Left ventricle myocardium superior (tissue), 1 donor: ENCODE measurements at regions not wholly inside any gene's neighbourhood (a gene's known extent, or its start where the extent isn't known, plus 50 kb on each side); places are given as distances from the start of the nearest gene placed in this dataset.
A peak's percentile ranks its signal among the peaks of the same experiment; 100 is the strongest.

Source experiments
- ATAC-seq: fragments of 200-7000 bp; cut with Tn5 transposase; one replicate; pipeline ENCODE4 v1.9.1; 2020; ENCODE audit warnings: mild to moderate bottlenecking, moderate library complexity
- DNase-seq: peaks from one replicate; pipeline ENCODE4 v3.0.0-alpha.2; 2020
- intact Hi-C: fragments of 100-400 bp; cut with micrococcal nuclease; formaldehyde crosslinking; loops from one replicate; pipeline ENCODE4 v1.11.0; 2022
- donor health status: DM: no; HTN: yes; CAD: no; lungs with severe emphysema.

DNA sequence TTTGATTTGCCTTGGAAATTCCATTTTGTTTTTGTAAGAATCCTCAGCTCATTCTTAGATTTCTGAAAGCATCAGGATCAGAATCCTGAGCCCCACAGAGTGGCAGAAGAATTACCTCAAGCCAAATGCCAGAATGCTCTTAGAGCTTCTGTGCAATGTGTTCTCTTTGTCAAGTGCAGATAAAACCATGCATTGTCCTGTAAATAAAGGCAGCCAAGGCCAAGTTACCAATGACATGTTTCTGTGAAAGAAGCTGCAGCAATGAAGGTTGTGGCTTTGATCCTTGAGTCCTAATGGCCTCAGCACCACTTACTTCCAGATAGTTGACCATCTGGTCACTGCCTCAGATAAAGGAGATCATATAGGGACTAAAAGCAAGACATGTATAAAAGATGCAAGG, 343.3 kb upstream of the AKR1E2 start:
- DNase-seq: no peak
- intact Hi-C loops: no loop called here
- peak; percentile 47 for ATAC-seq

DNA sequence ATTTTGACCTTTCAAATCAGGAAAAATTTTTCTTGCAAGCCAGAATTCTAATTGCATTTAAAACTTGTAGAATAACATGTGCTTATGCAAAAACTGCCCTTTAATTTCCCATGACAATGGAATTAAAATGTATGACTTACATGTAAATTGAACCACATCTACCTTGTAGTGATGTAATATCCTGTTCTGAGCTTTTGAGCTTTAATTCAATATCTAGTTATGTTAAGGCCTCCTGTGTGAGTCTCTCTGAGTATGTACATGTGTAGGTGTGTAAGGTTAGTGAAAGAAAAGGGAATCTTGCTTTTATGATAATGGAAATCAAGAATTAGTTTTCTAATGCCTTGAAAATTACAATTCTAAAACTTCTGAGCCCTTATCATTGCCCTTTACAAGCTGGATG, 344.8 kb upstream of the AKR1E2 start:
- intact Hi-C loops: no loop called here
- no peak for ATAC-seq
- no peak for DNase-seq

- intact Hi-C loops: no loop called here
- ATAC-seq (no peak), DNase-seq (no peak)
Observed at GRCh38 chr10:4479342-4479741, 346.7 kb upstream of the AKR1E2 start.

- intact Hi-C loops: no loop called here
- ATAC-seq (no peak), DNase-seq (no peak)
Observed at GRCh38 chr10:4477664-4478063, 348.3 kb upstream of the AKR1E2 start.

DNA sequence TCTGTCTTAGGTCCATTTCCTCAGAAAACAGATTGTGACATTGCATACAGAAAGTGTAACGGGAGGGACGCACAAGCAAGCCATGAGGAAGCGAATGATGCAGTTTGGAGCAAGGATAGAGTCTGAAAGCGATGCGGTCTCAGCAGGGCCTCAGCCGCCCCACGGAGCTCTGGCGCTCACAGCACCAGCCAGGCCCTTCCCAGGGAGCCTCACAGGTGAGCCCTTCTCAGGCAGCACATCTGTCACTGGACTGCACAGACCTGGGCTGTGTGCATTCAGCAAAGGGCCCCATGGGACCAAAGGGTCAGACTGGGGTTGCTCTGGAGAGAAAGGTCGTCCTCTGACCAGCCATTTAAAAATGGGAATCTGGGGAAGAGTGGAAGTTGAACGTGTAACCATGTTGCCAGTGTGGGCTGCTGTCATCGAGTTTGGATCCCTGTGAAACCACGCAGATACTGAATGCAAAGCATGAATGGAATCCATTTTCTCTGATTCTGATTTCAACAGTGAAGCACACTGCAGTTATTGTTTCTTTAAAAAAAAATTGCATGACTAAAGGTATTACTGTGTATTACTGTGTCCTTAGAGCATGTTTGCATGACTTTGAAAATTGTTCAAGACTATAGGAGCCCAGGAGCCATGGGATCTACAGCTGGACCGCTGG, 350.0 kb upstream of the AKR1E2 start:
- ATAC-seq (no peak), DNase-seq (no peak)
- intact Hi-C loops: no loop called here

- ATAC-seq (no peak), DNase-seq (no peak)
- intact Hi-C loops: no loop called here
Observed at GRCh38 chr10:4474829-4475228, 351.2 kb upstream of the AKR1E2 start.

DNA sequence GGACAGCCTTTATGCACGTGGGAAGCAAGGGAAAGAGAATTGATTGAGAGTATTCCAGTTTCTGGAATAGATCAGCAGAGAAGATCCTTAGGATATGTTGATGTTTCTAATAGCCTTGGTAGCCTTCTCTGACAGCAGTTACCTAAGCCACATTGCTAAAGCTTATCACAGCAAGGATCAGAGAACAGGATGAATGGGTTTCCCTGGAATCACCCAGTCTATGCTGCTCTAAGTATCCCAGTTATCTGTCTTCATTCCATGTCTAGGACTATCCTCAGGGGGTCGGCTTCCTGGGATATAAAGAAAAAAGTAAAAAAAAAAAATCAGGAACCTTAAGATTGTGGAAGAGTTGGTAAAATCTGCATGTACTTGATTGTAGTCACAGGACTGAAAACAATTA, 352.0 kb upstream of the AKR1E2 start:
- DNase-seq (no peak), ATAC-seq (no peak)
- intact Hi-C loops: no loop called here

DNA sequence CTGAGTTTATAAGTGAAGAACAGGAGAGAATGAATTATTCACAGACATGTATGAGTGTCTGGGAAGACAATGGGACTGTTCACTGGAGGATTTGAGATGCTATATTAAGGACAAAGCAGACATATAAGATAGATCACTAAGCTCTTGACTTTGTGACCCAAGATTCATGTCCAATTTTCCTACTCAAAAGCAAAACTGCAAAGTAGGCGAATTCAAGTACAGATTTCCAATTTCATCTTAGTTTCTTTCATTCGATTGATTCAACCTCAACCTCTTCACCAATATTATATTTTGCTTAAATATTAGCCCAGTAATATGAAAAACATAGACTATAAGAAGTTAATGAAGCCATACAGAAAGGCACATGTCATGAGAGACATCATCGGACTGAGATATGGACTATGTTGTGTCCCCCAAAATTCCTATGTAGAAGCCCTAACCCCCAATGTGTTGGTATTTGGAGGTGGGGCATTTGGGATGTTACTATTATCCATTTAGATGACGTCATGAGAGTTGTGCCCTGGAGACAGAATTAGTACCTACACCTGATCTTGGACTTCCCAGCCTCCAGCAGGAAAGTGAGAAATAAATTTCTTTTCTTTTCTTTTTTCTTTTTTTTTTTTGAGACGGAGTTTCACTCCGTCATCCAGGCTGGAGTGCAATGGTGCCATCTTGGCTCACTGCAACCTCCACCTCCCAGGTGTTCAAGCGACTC, 353.7 kb upstream of the AKR1E2 start:
- intact Hi-C loops: no loop called here
- DNase-seq: no peak
- ATAC-seq: no peak

- intact Hi-C loops: no loop called here
- ATAC-seq (no peak), DNase-seq (no peak)
Observed at GRCh38 chr10:4470231-4470835, 355.7 kb upstream of the AKR1E2 start.

DNA sequence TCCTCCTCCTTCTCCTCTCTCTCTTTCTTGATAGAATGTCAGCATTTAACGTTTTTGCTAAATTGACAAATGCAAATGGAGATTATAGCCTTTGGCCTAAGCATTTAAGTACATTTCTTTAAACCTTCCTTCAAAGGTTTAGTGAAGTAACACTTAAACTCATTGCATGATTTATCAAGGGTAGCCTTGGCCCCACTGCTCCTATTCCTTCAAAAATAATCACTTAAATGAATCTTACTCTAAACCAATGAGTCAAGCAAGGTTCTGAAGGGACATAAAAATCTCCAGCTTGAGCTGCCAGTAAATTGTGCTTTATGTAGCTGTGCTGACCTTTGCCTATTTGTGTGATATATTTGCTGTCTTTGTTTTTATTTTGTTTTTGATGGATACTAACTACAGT, 358.5 kb upstream of the AKR1E2 start:
- DNase-seq: no peak
- intact Hi-C loops: no loop called here
- no peak for ATAC-seq

DNA sequence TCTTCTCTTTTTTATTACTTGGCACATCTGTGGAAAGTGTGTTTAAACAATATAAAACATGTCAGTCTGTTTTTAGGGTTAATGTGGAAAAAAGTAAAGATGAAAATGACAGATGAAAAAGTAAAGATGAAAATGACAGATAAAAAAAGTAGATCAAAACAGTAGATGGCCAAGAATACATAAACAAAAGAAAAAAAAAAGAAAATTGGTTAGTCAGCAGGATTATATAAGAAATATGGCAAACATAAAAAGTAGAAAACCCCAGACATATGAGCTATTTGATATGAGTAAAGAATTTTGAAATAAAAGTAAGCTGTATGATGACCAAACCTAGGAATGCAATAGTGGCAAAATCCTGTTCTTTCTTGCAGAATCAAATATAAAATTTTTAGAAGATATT, 365.7 kb upstream of the AKR1E2 start:
- ATAC-seq (no peak), DNase-seq (no peak)
- intact Hi-C loops: no loop called here

GRCh38 chr10:4459531-4459930, 366.5 kb upstream of the AKR1E2 start:
- intact Hi-C loops: no loop called here
- DNase-seq: no peak
- ATAC-seq: no peak

GRCh38 chr10:4457597-4457996, 368.4 kb upstream of the AKR1E2 start:
- DNase-seq: no peak
- intact Hi-C loops: no loop called here
- ATAC-seq: no peak

- no peak for DNase-seq
- intact Hi-C loops: no loop called here
- no peak for ATAC-seq
Observed at GRCh38 chr10:4456776-4457175, 369.2 kb upstream of the AKR1E2 start.

GRCh38 chr10:4456279-4456678, 369.7 kb upstream of the AKR1E2 start:
- no peak for ATAC-seq
- intact Hi-C loops: no loop called here
- DNase-seq: no peak

GRCh38 chr10:4453950-4454349, 372.1 kb upstream of the AKR1E2 start:
- no peak for ATAC-seq
- DNase-seq: no peak
- intact Hi-C loops: no loop called here

DNA sequence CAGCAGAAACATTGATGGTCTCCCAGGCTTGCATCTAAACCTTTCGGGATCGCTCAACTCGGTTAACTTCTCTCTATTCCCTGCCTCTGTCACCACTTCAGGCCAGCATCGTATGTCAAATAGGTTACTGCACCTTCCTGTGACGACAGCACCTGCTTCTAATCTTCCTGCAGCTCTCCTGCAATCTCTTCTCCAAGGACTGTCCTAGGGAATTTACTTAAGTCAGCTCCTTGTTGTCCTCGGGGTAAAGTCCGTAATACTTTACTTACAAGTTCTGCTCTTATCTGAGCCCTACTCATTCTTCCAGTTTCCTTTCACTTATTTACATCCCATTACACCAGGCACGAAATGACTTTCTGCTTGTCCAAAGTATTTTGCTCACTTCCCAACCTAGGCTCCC, 372.7 kb upstream of the AKR1E2 start:
- ATAC-seq: no peak
- intact Hi-C loops: no loop called here
- DNase-seq: no peak

DNA sequence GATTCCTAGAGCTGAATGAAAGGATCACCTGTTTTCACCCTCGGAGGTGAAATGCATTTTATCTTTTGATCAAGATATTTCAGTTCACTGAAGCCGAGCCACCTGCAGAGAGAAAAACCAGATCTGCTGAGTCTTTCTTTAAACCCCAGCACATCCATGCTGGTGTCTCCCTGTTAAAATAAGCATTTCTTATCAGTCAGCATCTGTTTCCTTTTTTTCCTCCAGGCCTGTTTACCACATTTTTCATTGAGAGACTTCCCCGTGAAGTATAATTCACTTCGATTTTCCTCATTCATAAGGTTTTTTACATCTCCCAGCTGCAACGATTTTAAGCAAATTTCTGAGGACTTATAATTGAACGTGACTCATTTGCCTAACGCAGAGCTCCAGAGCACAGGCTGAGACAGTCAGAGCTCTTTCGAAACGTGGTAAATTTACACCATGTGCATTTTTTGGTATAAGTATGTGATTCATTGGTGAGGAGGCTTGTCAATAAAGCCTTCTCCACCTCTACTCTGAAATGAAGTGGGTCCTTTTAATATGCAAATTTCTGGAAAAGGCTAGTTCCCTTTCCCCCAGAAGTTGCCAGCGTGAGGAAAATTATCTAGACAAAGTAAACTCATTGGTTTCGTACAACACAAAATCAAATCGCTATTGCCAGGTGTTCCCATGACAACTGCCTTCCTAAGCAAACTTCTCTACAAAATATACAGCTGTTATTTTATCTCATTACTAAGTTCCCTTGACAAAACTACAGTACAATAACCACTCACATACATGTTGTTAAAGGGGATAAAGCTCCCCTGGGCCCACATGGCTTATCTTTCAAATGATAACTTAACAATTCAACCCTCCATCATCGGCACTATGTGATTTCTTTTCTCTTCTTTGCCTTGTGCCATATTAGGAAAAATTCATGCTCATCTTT, 374.8 kb upstream of the AKR1E2 start:
- peak; percentile 50 for ATAC-seq
- intact Hi-C loops: no loop called here
- DNase-seq: no peak

DNA sequence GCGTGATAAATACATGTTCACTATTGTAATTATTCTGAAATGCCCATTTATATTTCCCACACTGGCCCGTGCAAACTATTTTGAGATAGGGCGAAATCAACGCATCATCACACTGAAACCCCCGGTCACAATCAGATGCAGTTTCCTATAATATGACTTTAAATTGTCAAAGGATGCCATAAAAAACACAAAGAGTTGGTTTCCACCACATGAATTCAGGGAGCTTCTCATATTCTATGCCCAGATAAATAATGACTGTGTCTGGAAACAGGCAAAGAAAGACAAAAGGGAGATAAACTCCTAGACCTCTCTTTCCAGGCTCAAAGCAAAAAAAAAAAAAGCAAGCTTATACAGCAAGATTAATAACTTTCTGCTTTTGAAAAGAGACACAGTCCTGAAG, 375.8 kb upstream of the AKR1E2 start:
- ATAC-seq: no peak

GRCh38 chr10:4448030-4448429, 378.0 kb upstream of the AKR1E2 start:
- DNase-seq (no peak), ATAC-seq (no peak)
- intact Hi-C loops: no loop called here

More for the DNA sequence above, 375.8 kb upstream of the AKR1E2 start:
- intact Hi-C loops: no loop called here
- no peak for DNase-seq
